H9 (cell line): ENCODE measurements at regions not wholly inside any gene's neighbourhood (a gene's known extent, or its start where the extent isn't known, plus 50 kb on each side); places are given as distances from the start of the nearest gene placed in this dataset.

ENCODE experiments used
- DNase-seq: peaks from one replicate; pipeline ENCODE4 v3.0.0-alpha.2; 2017
- H2AFZ ChIP-seq: one replicate; pipeline ENCODE4 v1.6.1; 2013; ENCODE audit warnings: mild to moderate bottlenecking, low read length, control low read depth, moderate library complexity
- H2AK5ac ChIP-seq: 2 replicates; pipeline ENCODE4 v1.6.1; 2013; ENCODE audit warnings: low read length, control low read depth, mixed read lengths; ENCODE audit not compliant: insufficient read length
- H2BK120ac ChIP-seq: one replicate; pipeline ENCODE4 v1.6.1; 2013; ENCODE audit warnings: low read depth, mild to moderate bottlenecking, low read length, control low read depth, inconsistent platforms; ENCODE audit not compliant: poor library complexity, severe bottlenecking
- H2BK12ac ChIP-seq: 2 replicates; pipeline ENCODE4 v1.6.1; 2013; ENCODE audit warnings: low read length, control low read depth, mixed read lengths, low read depth; ENCODE audit not compliant: insufficient read length
- H2BK15ac ChIP-seq: 2 replicates; pipeline ENCODE4 v1.6.1; 2013; ENCODE audit warnings: low read depth, low read length, control low read depth
- H2BK20ac ChIP-seq: one replicate; pipeline ENCODE4 v1.6.1; 2013; ENCODE audit warnings: low read depth, mild to moderate bottlenecking, low read length, control low read depth, inconsistent platforms; ENCODE audit not compliant: poor library complexity, severe bottlenecking
- H2BK5ac ChIP-seq: 2 replicates; pipeline ENCODE4 v1.6.1; 2013; ENCODE audit warnings: low read length, control low read depth, mixed read lengths; ENCODE audit not compliant: insufficient read length
- H3K14ac ChIP-seq: 2 replicates; pipeline ENCODE4 v1.6.1; 2013; ENCODE audit warnings: low read length, control low read depth; ENCODE audit not compliant: insufficient read depth
- H3K18ac ChIP-seq: 2 replicates; pipeline ENCODE4 v1.6.1; 2013; ENCODE audit warnings: low read depth, mild to moderate bottlenecking, mixed read lengths, low read length, control low read depth; ENCODE audit not compliant: insufficient read length
- H3K23ac ChIP-seq: 2 replicates; pipeline ENCODE4 v1.6.1; 2013; ENCODE audit warnings: low read length, control low read depth, mixed read lengths, low read depth; ENCODE audit not compliant: insufficient read length
- H3K23me2 ChIP-seq: 2 replicates; pipeline ENCODE4 v1.6.1; 2013; ENCODE audit warnings: low read depth, mild to moderate bottlenecking, mixed read lengths, low read length, control low read depth; ENCODE audit not compliant: insufficient read length, poor library complexity, severe bottlenecking
- H3K27ac ChIP-seq: 2 replicates; pipeline ENCODE4 v1.5.1; 2013; ENCODE audit warnings: low read length, control low read depth, mixed read lengths, low read depth; ENCODE audit not compliant: insufficient read length
- H3K27me3 ChIP-seq: 2 replicates; pipeline ENCODE4 v1.6.1; 2013; ENCODE audit warnings: low read length, control low read depth, inconsistent platforms; ENCODE audit not compliant: insufficient read depth
- H3K4ac ChIP-seq: 2 replicates; pipeline ENCODE4 v1.6.1; 2013; ENCODE audit warnings: low read depth, mild to moderate bottlenecking, control low read depth, inconsistent platforms, low read length, moderate library complexity
- H3K4me1 ChIP-seq: 2 replicates; pipeline ENCODE4 v1.6.1; 2013; ENCODE audit warnings: low read length, control low read depth, inconsistent platforms; ENCODE audit not compliant: insufficient read depth
- H3K4me2 ChIP-seq: 2 replicates; pipeline ENCODE4 v1.6.1; 2013; ENCODE audit warnings: low read length, control low read depth, mixed read lengths; ENCODE audit not compliant: insufficient read length, insufficient read depth
- H3K56ac ChIP-seq: 2 replicates; pipeline ENCODE4 v1.6.1; 2013; ENCODE audit warnings: low read depth, mild to moderate bottlenecking, mixed read lengths, low read length, control low read depth; ENCODE audit not compliant: insufficient read length
- H3K79me1 ChIP-seq: 2 replicates; pipeline ENCODE4 v1.6.1; 2013; ENCODE audit warnings: low read depth, mild to moderate bottlenecking, moderate library complexity, low read length, control low read depth, inconsistent platforms; ENCODE audit not compliant: insufficient read depth, poor library complexity, severe bottlenecking
- H3K79me2 ChIP-seq: 2 replicates; pipeline ENCODE4 v1.6.1; 2013; ENCODE audit warnings: low read length, control low read depth, inconsistent platforms; ENCODE audit not compliant: insufficient read depth
- H3K9ac ChIP-seq: 2 replicates; pipeline ENCODE4 v1.6.1; 2013; ENCODE audit warnings: low read length, control low read depth, mixed read lengths; ENCODE audit not compliant: insufficient read length; ENCODE audit errors: extremely low read depth
- H3K9me3 ChIP-seq: one replicate; pipeline ENCODE4 v1.6.1; 2013; ENCODE audit warnings: low read depth, low read length, inconsistent platforms; ENCODE audit not compliant: control insufficient read depth
- H3T11ph ChIP-seq: one replicate; pipeline ENCODE4 v1.6.1; 2013; ENCODE audit warnings: mild to moderate bottlenecking, low read length, control low read depth, inconsistent platforms
- H4K20me1 ChIP-seq: one replicate; pipeline ENCODE4 v1.6.1; 2013; ENCODE audit not compliant: control insufficient read depth, insufficient read length, insufficient read depth
- H4K5ac ChIP-seq: 2 replicates; pipeline ENCODE4 v1.6.1; 2013; ENCODE audit warnings: low read depth, mild to moderate bottlenecking, mixed read lengths, low read length, control low read depth; ENCODE audit not compliant: insufficient read length
- H4K8ac ChIP-seq: replicated peaks from 2 replicates; pipeline ENCODE4 v1.6.1; 2013; ENCODE audit warnings: low read length, control low read depth, mixed read lengths, low read depth; ENCODE audit not compliant: insufficient read length
- H4K91ac ChIP-seq: 2 replicates; pipeline ENCODE4 v1.6.1; 2013; ENCODE audit warnings: low read depth, mild to moderate bottlenecking, moderate library complexity, mixed read lengths, low read length, control low read depth; ENCODE audit not compliant: insufficient read length
- H3K27ac Mint-ChIP-seq, 3 experiments: 2 replicates in 2 of 3; 3 replicates in 1 of 3; pipeline ENCODE4 v1.8.0; 2020 to 2021; ENCODE audit warnings: mixed read lengths in 3 of 3, mild to moderate bottlenecking in 1 of 3, moderate library complexity in 1 of 3
- H3K27me3 Mint-ChIP-seq: 2 replicates; pipeline ENCODE4 v1.8.0; 2021; ENCODE audit warnings: low read depth, mild to moderate bottlenecking, moderate library complexity, mixed read lengths
- H3K36me3 Mint-ChIP-seq, 3 experiments: 2 replicates in 2 of 3; 3 replicates in 1 of 3; pipeline ENCODE4 v1.8.0; 2020 to 2021; ENCODE audit warnings: low read depth in 3 of 3, mixed read lengths in 3 of 3; ENCODE audit not compliant: insufficient read depth in 1 of 3
- H3K4me1 Mint-ChIP-seq, 2 experiments: 2 replicates each; pipeline ENCODE4 v1.8.0; 2020; ENCODE audit warnings: mixed read lengths in 2 of 2
- H3K4me3 Mint-ChIP-seq, 2 experiments: 2 replicates in 1 of 2; 3 replicates in 1 of 2; pipeline ENCODE4 v1.8.0; 2020 to 2021; ENCODE audit warnings: mild to moderate bottlenecking in 2 of 2, mixed read lengths in 2 of 2, moderate library complexity in 1 of 2
- H3K9me3 Mint-ChIP-seq, 2 experiments: 2 replicates in 1 of 2; 3 replicates in 1 of 2; pipeline ENCODE4 v1.8.0; 2020; ENCODE audit warnings: mild to moderate bottlenecking in 2 of 2, mixed read lengths in 2 of 2, moderate library complexity in 1 of 2
- CTCF ChIP-seq: fragments of 200-600 bp; sonication (generic); conservative IDR thresholded peaks from 3 replicates; pipeline ENCODE4 v1.8.0; 2021; ENCODE audit warnings: antibody characterized with exemption, mild to moderate bottlenecking
- WGBS: extraction: QIAGEN DNeasy Blood & Tissue Kit; methylation state at CpG from one replicate; pipeline ENCODE4 v1.1.7; 2013; ENCODE audit warnings: missing lambda C conversion rate, low lambda C conversion rate, mixed read lengths; ENCODE audit not compliant: insufficient read length; ENCODE audit errors: extremely low coverage; 5-methylcytosine and 5-hydroxymethylcytosine counted together

DNA sequence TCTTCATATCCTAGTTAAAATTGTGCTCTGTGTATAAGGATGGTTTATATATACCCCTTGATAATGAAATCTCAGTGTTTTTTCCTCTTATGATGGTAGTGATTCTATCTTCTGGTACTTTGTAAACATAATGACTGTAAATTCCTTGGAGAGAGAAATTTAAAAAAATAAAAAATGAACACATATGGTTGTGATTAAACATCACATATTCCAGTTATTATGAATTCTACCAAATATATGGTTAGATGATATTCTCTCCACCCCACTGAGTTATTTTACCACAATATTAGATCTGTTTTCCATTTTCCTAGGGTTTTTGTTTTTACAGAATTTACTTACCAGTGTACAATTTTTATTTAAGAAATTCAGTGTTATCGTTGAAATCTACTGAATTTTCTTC, 481.9 kb upstream of the NOVA1 start:
- Histone ChIP-seq H2BK120ac (no peak overlapping the region), H3K14ac (no peak overlapping the region), H4K20me1 (no peaks in the 10 kb centered on the region), H2AFZ (no peak overlapping the region), H4K5ac (no peak overlapping the region), H3K79me2 (no peaks in the 10 kb centered on the region), H2BK20ac (no peak overlapping the region), H4K91ac (no peak overlapping the region), H3K9ac (no peak overlapping the region), H2BK5ac (no peak overlapping the region), H3K27me3 (no peaks in the 10 kb centered on the region), H4K8ac (no peak overlapping the region), H3K79me1 (no peaks in the 10 kb centered on the region), H3K4me1 (no peaks in the 10 kb centered on the region), H3K18ac (no peak overlapping the region), H3K4me2 (no peak overlapping the region), H2AK5ac (no peak overlapping the region), H3K23ac (no peak overlapping the region), H3K23me2 (no peaks in the 10 kb centered on the region), H3T11ph (no peak overlapping the region), H2BK15ac (no peak overlapping the region), H3K56ac (no peak overlapping the region), H2BK12ac (no peak overlapping the region), H3K4ac (no peak overlapping the region), H3K27ac (no peak overlapping the region), H3K9me3 (no peaks in the 10 kb centered on the region)
- no peak for TF ChIP-seq CTCF
- no peak for DNase-seq
- H3K27me3 Mint-ChIP-seq = no peaks in the 10 kb centered on the region
- no peaks in the 10 kb centered on the region for H3K9me3 Mint-ChIP-seq
- H3K4me3 Mint-ChIP-seq = no peak overlapping the region
- no peaks in the 10 kb centered on the region for H3K4me1 Mint-ChIP-seq
- H3K36me3 Mint-ChIP-seq = no peaks in the 10 kb centered on the region
- no peak overlapping the region for H3K27ac Mint-ChIP-seq
- WGBS = no CpG with 5 or more reads among the region's 1 CpG
